Psoas muscle (tissue), 7 donors: ENCODE measurements at regions not wholly inside any gene's neighbourhood (a gene's known extent, or its start where the extent isn't known, plus 50 kb on each side); places are given as distances from the start of the nearest gene placed in this dataset.

Source experiments
- ATAC-seq, 4 donors: fragments of 200-7000 bp; cut with Tn5 transposase; one replicate each; pipeline ENCODE4 v1.9.1; 2020; ENCODE audit warnings: moderate library complexity in 3 of 4, mild to moderate bottlenecking in 2 of 4
- DNase-seq, 2 donors: peaks; one replicate each; pipeline ENCODE4 v3.0.0-alpha.2; 2020
- H3K27ac ChIP-seq: fragments of 200-600 bp; one replicate; pipeline ENCODE4 v1.8.0; 2022
- H3K27me3 ChIP-seq, 3 donors: fragments of 200-600 bp in 1 of 3; one replicate each; pipeline versions ENCODE4 v1.6.1 to v1.8.0; 2013 to 2022; ENCODE audit warnings: low read length in 2 of 3, mild to moderate bottlenecking in 2 of 3, moderate library complexity in 1 of 3; ENCODE audit not compliant: insufficient read depth in 3 of 3
- H3K36me3 ChIP-seq, 2 donors: fragments of 200-600 bp in 1 of 2; one replicate each; pipeline versions ENCODE4 v1.6.1 to v1.8.0; 2013 to 2022; ENCODE audit warnings: low read depth in 1 of 2, mild to moderate bottlenecking in 1 of 2, moderate library complexity in 1 of 2; ENCODE audit not compliant: insufficient read depth in 1 of 2
- H3K4me1 ChIP-seq: fragments of 200-600 bp; one replicate; pipeline ENCODE4 v1.8.0; 2022
- H3K4me3 ChIP-seq: fragments of 200-600 bp; one replicate; pipeline ENCODE4 v1.8.0; 2022; ENCODE audit warnings: mild to moderate bottlenecking
- H3K9me3 ChIP-seq: fragments of 200-600 bp; one replicate; pipeline ENCODE4 v1.8.0; 2022
- WGBS, 3 donors: extraction: QIAGEN DNeasy Blood & Tissue Kit; methylation state at CpG; one replicate each; pipeline versions ENCODE4 v1.1.6 to v1.1.7; 2013; 5-methylcytosine and 5-hydroxymethylcytosine counted together
- intact Hi-C, 2 donors: fragments of 100-400 bp; cut with DNase I; formaldehyde crosslinking; loops; one replicate each; pipeline versions ENCODE4 v1.11.0 to v1.14.2; 2022
- TF ChIP-seq, protein P1 (sequence below): fragments of 200-600 bp; IDR thresholded peaks from one replicate; pipeline ENCODE4 v1.8.0; 2022; ENCODE audit warnings: antibody characterized with exemption
- donor health status: healthy with polysubstance abuse.
- donor health status: DM: no; HTN: no; CAD: no; lungs with moderate emphysema.
- donor health status: Bipolar disorder and iron deficiency.
- donor health status: healthy.
- donor health status: DM: yes; HTN: yes; CAD: no.
- donor health status: DM: no; HTN: no; CAD: no.
- donor health status: DM: yes; HTN: yes; CAD: no.

DNA sequence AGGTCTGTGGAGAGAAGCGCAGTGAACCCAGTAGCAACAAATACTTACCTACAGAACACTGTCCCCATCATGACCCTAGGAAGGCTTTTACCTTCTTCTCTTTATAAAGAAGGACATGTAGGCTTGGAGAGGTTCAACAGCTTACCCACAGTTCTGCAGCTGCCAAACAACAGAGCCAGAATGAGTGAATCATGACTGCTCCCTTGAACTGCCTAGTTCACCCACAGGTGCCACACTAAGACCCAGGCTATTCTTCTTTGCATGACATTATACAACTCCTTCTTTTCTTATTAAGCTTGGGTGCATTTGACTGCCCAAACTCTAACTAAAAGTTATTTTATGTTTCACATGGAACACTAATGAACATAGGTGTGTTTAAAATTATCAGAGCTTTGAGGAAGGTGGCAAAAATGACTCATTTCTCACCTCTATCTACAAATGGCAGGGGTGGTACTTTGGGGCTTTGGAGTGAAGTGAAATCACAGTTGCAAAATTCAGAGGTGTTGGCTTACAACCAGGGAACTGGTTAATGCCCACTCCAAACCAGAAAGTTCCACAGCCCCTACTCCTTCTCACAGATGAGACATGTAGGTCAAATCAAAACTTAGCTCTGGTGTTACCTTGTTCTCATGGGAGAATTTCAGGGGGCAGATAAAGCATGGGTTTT, 201.6 kb downstream of the SEMA6A start:
- Histone ChIP-seq H3K27me3 (no peaks in the 10 kb centered on the region), H3K4me1 (peaks cover 67% of the 10 kb centered on the region), H3K36me3 (no peaks in the 10 kb centered on the region), H3K27ac (peak overlapping the region; percentile 73), H3K4me3 (no peak overlapping the region), H3K9me3 (no peaks in the 10 kb centered on the region)
- peak; percentile 32 to 62 (median 56) for ATAC-seq
- TF ChIP-seq, protein P1, sequence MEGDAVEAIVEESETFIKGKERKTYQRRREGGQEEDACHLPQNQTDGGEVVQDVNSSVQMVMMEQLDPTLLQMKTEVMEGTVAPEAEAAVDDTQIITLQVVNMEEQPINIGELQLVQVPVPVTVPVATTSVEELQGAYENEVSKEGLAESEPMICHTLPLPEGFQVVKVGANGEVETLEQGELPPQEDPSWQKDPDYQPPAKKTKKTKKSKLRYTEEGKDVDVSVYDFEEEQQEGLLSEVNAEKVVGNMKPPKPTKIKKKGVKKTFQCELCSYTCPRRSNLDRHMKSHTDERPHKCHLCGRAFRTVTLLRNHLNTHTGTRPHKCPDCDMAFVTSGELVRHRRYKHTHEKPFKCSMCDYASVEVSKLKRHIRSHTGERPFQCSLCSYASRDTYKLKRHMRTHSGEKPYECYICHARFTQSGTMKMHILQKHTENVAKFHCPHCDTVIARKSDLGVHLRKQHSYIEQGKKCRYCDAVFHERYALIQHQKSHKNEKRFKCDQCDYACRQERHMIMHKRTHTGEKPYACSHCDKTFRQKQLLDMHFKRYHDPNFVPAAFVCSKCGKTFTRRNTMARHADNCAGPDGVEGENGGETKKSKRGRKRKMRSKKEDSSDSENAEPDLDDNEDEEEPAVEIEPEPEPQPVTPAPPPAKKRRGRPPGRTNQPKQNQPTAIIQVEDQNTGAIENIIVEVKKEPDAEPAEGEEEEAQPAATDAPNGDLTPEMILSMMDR = no peak
- intact Hi-C loops = no loop called here
- DNase-seq = no peak
- 96 to 100% (median 96%) methylated on average over 1 of the region's 1 CpG for WGBS, 3 donors

DNA sequence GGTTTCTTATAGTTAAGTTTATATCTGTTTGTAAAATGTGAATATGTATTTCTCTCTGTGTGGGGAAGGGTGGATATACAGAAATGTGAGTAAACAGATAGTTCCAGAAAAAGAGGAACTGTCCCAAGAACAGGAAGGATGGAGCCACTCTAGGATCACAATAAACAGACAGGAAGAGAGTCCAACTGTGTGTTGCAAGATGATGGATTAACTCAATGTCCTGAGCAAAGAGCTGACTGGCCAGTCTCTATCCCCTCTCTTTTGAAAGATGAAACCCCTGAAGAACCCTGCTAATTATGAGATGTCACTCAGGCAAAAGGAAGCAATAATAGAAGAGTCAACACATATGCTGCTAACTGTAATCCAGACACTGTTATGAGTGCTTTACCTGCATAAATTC, 202.7 kb downstream of the SEMA6A start:
- Histone ChIP-seq H3K4me1 (peaks cover 58% of the 10 kb centered on the region), H3K27ac (peak overlapping the region; percentile 73), H3K9me3 (no peaks in the 10 kb centered on the region), H3K36me3 (no peaks in the 10 kb centered on the region), H3K27me3 (no peaks in the 10 kb centered on the region), H3K4me3 (no peak overlapping the region)
- intact Hi-C loops = no loop called here
- DNase-seq (no peak), ATAC-seq (peak; percentile 65 to 84 (median 76))
- TF ChIP-seq, protein P1 = no peak

- H3K27me3 ChIP-seq = no peaks in the 10 kb centered on the region
- no peak for ATAC-seq
- no peaks in the 10 kb centered on the region for H3K9me3 ChIP-seq
- DNase-seq = no peak
- intact Hi-C loops = no loop called here
- no peak overlapping the region for H3K4me3 ChIP-seq
- H3K4me1 ChIP-seq = peaks cover 54% of the 10 kb centered on the region
- H3K36me3 ChIP-seq = no peaks in the 10 kb centered on the region
- peak overlapping the region; percentile 73 for H3K27ac ChIP-seq
- TF ChIP-seq, protein P1 = no peak
- WGBS, 3 donors = 60 to 76% (median 70%) methylated on average over 2 of the region's 2 CpGs
Observed at GRCh38 chr5:116371431-116371830, 203.2 kb downstream of the SEMA6A start.

DNA sequence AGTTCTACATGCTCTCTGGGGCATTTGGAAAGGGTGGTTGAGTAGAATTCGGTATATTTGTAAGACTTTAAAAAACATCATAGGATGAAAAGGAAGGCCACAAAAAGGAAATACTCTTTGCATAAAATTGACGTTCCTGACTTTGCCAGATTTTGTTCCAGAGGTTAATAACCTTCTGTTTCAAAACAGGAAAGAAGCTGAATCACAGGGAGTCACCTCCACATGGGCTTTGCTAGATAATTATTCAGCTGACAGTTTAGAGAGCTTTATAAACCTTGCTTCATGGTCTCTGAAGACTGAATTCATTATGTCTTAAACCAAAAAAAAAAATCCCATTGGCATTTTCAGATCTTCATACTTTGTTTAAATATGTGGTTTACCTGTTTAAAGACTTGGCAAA, 203.7 kb downstream of the SEMA6A start:
- DNase-seq (no peak), ATAC-seq (no peak)
- Histone ChIP-seq H3K9me3 (no peaks in the 10 kb centered on the region), H3K4me1 (peaks cover 49% of the 10 kb centered on the region), H3K27me3 (no peaks in the 10 kb centered on the region), H3K4me3 (no peak overlapping the region), H3K27ac (peak overlapping the region; percentile 73), H3K36me3 (no peaks in the 10 kb centered on the region)
- intact Hi-C loops = no loop called here
- TF ChIP-seq, protein P1 = no peak
- WGBS, 3 donors = 59 to 67% (median 60%) methylated on average over 2 of the region's 2 CpGs

- no peak overlapping the region for H3K4me3 ChIP-seq
- 75 to 80% (median 78%) methylated on average over 4 of the region's 4 CpGs for WGBS, 3 donors
- H3K27ac ChIP-seq = peak overlapping the region; percentile 73
- intact Hi-C loops = no loop called here
- H3K36me3 ChIP-seq = no peaks in the 10 kb centered on the region
- H3K9me3 ChIP-seq = no peaks in the 10 kb centered on the region
- no peak for DNase-seq
- H3K4me1 ChIP-seq = peaks cover 41% of the 10 kb centered on the region
- H3K27me3 ChIP-seq = no peaks in the 10 kb centered on the region
- ATAC-seq = no peak
- TF ChIP-seq, protein P1 = no peak
Observed at GRCh38 chr5:116370149-116370548, 204.5 kb downstream of the SEMA6A start.
